Chondrocyte (in vitro differentiated cells): ENCODE measurements at regions not wholly inside any gene's neighbourhood (a gene's known extent, or its start where the extent isn't known, plus 50 kb on each side); places are given as distances from the start of the nearest gene placed in this dataset.

Experiments used
- DNase-seq: peaks from one replicate; pipeline ENCODE4 v3.0.0; 2021; ENCODE audit warnings: mixed read lengths, low spot score
- H3K27ac Mint-ChIP-seq: one replicate; pipeline ENCODE4 v1.8.0; 2021; ENCODE audit warnings: mild to moderate bottlenecking, moderate library complexity, mixed read lengths; ENCODE audit not compliant: unreplicated experiment
- H3K27me3 Mint-ChIP-seq: 2 replicates; pipeline ENCODE4 v1.8.0; 2021; ENCODE audit warnings: low read depth, mixed read lengths
- H3K36me3 Mint-ChIP-seq: 2 replicates; pipeline ENCODE4 v1.8.0; 2021; ENCODE audit warnings: low read depth, mixed read lengths
- H3K4me1 Mint-ChIP-seq: 2 replicates; pipeline ENCODE4 v1.8.0; 2021; ENCODE audit warnings: low read depth, mild to moderate bottlenecking, mixed read lengths
- H3K4me3 Mint-ChIP-seq: one replicate; pipeline ENCODE4 v1.8.0; 2021; ENCODE audit warnings: mild to moderate bottlenecking, moderate library complexity, mixed read lengths; ENCODE audit not compliant: unreplicated experiment
- H3K9me3 Mint-ChIP-seq: 2 replicates; pipeline ENCODE4 v1.8.0; 2021; ENCODE audit warnings: low read depth, mixed read lengths
- TF ChIP-seq, protein P1 (sequence below): fragments of 200-600 bp; sonication (generic); IDR thresholded peaks from 2 replicates; pipeline ENCODE4 v1.5.0; 2021; ENCODE audit warnings: antibody characterized with exemption, mild to moderate bottlenecking, moderate library complexity

DNA sequence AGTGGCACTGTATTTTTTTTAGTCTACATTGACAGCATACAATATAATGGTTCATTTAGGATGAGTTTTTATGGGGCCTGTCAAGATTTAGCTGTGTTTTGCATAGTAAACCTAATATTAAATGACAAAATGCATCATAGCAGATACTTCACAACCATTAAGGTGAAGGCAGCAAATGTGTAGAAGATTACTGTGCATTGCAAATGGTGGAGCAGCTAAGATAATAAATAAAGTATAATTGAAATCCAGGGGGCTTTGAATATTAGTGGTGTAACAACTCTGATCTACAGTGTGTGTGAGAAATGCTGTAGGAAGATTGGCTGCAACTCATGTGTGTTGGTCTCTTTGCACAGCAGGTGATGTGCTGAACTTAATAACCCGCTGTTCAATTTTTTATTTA lies 801.9 kb upstream of the CITED2 start:
- TF ChIP-seq, protein P1, sequence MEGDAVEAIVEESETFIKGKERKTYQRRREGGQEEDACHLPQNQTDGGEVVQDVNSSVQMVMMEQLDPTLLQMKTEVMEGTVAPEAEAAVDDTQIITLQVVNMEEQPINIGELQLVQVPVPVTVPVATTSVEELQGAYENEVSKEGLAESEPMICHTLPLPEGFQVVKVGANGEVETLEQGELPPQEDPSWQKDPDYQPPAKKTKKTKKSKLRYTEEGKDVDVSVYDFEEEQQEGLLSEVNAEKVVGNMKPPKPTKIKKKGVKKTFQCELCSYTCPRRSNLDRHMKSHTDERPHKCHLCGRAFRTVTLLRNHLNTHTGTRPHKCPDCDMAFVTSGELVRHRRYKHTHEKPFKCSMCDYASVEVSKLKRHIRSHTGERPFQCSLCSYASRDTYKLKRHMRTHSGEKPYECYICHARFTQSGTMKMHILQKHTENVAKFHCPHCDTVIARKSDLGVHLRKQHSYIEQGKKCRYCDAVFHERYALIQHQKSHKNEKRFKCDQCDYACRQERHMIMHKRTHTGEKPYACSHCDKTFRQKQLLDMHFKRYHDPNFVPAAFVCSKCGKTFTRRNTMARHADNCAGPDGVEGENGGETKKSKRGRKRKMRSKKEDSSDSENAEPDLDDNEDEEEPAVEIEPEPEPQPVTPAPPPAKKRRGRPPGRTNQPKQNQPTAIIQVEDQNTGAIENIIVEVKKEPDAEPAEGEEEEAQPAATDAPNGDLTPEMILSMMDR, result no peak
- Mint-ChIP-seq H3K4me3 (no peak overlapping the region), H3K4me1 (peaks cover 9% of the 10 kb centered on the region), H3K27ac (no peak overlapping the region), H3K9me3 (peaks cover 12% of the 10 kb centered on the region), H3K36me3 (no peaks in the 10 kb centered on the region), H3K27me3 (no peaks in the 10 kb centered on the region)
- no peak for DNase-seq

DNA sequence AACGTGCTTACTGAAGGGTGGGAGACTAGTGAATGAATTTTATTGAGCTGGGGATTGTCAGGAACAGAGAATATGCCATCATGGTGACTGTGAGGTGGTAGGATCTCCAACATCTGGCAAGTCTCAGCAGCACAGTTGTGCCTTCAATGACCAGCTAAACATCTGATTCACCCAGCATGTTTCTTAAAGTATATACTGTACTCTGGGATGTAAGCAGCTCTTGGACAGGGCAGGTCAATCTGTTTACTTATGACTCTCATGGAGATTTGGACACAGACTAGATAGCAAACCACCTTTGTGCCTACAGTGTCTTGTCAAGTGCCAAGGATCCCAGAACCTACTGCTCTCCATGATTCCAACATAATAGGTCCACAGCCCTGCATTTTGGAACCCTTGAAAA lies 801.0 kb upstream of the CITED2 start:
- Mint-ChIP-seq H3K27ac (no peak overlapping the region), H3K4me1 (peaks cover 9% of the 10 kb centered on the region), H3K27me3 (no peaks in the 10 kb centered on the region), H3K36me3 (no peaks in the 10 kb centered on the region), H3K9me3 (peaks cover 12% of the 10 kb centered on the region), H3K4me3 (no peak overlapping the region)
- no peak for DNase-seq
- TF ChIP-seq, protein P1, result no peak

DNA sequence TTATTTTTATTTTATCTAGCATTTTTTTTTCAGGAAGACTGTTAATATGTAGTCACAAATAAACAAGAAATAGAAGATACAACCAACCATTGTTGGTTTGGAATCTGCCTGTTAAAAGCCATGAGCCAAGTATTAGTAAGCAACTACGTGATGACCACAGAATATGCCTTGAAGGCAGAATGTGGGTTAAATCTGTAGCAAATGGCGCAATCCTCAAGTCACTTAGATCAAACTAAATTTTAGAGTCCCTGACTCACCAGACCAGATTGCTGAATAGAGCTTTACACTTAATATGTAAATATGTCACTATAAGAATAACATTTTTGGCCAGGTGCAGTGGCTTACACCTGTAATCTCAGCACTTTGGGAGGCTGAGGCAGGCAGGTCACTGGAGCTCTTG lies 800.1 kb upstream of the CITED2 start:
- no peak overlapping the region for H3K27ac Mint-ChIP-seq
- TF ChIP-seq, protein P1, result no peak
- no peak overlapping the region for H3K4me3 Mint-ChIP-seq
- H3K36me3 Mint-ChIP-seq, result no peaks in the 10 kb centered on the region
- H3K27me3 Mint-ChIP-seq, result no peaks in the 10 kb centered on the region
- peaks cover 9% of the 10 kb centered on the region for H3K4me1 Mint-ChIP-seq
- no peak for DNase-seq
- H3K9me3 Mint-ChIP-seq, result peaks cover 8% of the 10 kb centered on the region

DNA sequence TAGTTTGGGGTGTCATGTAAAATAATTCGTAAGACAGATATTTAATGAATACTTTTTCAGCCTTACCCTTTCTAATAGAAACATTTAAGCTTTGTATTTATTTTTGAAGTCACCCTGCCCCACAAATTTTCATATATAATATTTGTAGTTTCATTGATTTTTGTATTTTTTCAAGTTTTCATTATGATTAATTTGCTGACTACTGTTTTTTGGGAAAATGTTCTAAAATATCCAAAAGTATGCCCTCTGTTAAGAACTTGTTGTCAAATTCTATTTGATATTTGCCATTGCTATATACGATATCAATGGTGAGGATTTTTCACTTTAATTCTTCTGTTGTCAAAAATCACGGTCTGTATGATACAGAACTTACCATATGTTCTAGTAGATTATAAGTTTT lies 793.9 kb upstream of the CITED2 start:
- no peak overlapping the region for H3K4me3 Mint-ChIP-seq
- peaks cover 8% of the 10 kb centered on the region for H3K9me3 Mint-ChIP-seq
- no peaks in the 10 kb centered on the region for H3K4me1 Mint-ChIP-seq
- H3K27me3 Mint-ChIP-seq, result no peaks in the 10 kb centered on the region
- no peak overlapping the region for H3K27ac Mint-ChIP-seq
- no peak for DNase-seq
- TF ChIP-seq, protein P1, result no peak
- no peaks in the 10 kb centered on the region for H3K36me3 Mint-ChIP-seq

DNA sequence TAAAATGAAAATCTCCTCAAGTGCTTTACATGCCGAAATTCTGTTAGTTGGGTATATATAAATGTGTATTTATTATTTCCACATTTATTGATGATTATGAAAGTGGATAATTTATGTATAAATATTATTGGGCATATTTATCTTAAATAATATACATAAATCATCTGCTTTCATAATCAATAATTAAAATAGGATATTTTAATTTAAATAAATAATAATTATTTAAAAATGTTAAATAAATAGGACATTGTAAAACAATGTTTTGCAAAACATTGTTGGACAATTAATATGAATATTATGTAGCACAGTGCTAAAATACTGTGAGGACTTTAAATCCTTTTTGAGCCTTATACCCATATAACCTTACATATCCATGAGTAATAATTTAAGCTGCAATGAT lies 786.5 kb upstream of the CITED2 start:
- H3K4me1 Mint-ChIP-seq, result no peaks in the 10 kb centered on the region
- no peak overlapping the region for H3K4me3 Mint-ChIP-seq
- no peak overlapping the region for H3K27ac Mint-ChIP-seq
- DNase-seq, result no peak
- no peaks in the 10 kb centered on the region for H3K36me3 Mint-ChIP-seq
- H3K9me3 Mint-ChIP-seq, result peaks cover 5% of the 10 kb centered on the region
- H3K27me3 Mint-ChIP-seq, result no peaks in the 10 kb centered on the region
- TF ChIP-seq, protein P1, result no peak
